ENCODE measurements at regions not wholly inside any gene's neighbourhood (a gene's known extent, or its start where the extent isn't known, plus 50 kb on each side); places are given as distances from the start of the nearest gene placed in this dataset.

GRCh38 chr22:26852176-26852575 lies 194.8 kb downstream of the MIAT start:
- H3K4me1 ChIP-seq (ENCODE audit: insufficient read depth, low read length): no peaks in the 10 kb centered on the region
- no peak overlapping the region for H3K9ac ChIP-seq (ENCODE audit: extremely low read depth, insufficient read length, low read length)
- H3K27me3 Mint-ChIP-seq (ENCODE audit: low read depth): peaks cover 37% of the 10 kb centered on the region
- no peaks in the 10 kb centered on the region for H3K23me2 ChIP-seq (ENCODE audit: insufficient read length, low read depth, low read length, poor library complexity, severe bottlenecking)
- no peaks in the 10 kb centered on the region for H3K9me3 ChIP-seq (ENCODE audit: control insufficient read depth, low read depth, low read length)
- no peak overlapping the region for H2BK5ac ChIP-seq (ENCODE audit: insufficient read length, low read length)
- no peaks in the 10 kb centered on the region for H3K36me3 Mint-ChIP-seq (ENCODE audit: insufficient read depth in 1 of 3, low read depth in 3 of 3)
- H3K4ac ChIP-seq (ENCODE audit: low read depth, low read length): no peak overlapping the region
- H4K5ac ChIP-seq (ENCODE audit: insufficient read length, low read depth, low read length): no peak overlapping the region
- no peak overlapping the region for H3K23ac ChIP-seq (ENCODE audit: insufficient read length, low read depth, low read length)
- 0 out of 2 replicates have a peak, but pooled peaks cover 2% of the 10 kb centered on the region for H3K27me3 ChIP-seq (ENCODE audit: insufficient read depth, low read length)
- H3K56ac ChIP-seq (ENCODE audit: insufficient read length, low read depth, low read length): no peak overlapping the region
- TF ChIP-seq CTCF (conservative IDR thresholded peaks at IDR 0.05): no peak
- no peak overlapping the region for H3K27ac ChIP-seq (ENCODE audit: insufficient read length, low read depth, low read length)
- H3K14ac ChIP-seq (ENCODE audit: insufficient read depth, low read length): no peak overlapping the region
- H3T11ph ChIP-seq (ENCODE audit: low read length): no peak overlapping the region
- H3K79me1 ChIP-seq (ENCODE audit: insufficient read depth, low read depth, low read length, poor library complexity, severe bottlenecking): no peaks in the 10 kb centered on the region
- H2AFZ ChIP-seq (ENCODE audit: low read length): no peak overlapping the region
- WGBS (ENCODE audit: extremely low coverage, insufficient read length, low lambda C conversion rate): no CpG with 5 or more reads among the region's 6 CpGs
- H2AK5ac ChIP-seq (ENCODE audit: insufficient read length, low read length): no peak overlapping the region
- no peak overlapping the region for H2BK20ac ChIP-seq (ENCODE audit: low read depth, low read length, poor library complexity, severe bottlenecking)
- no peak overlapping the region for H2BK15ac ChIP-seq (ENCODE audit: low read depth, low read length)
- peak; percentile 76 for DNase-seq
- H3K4me2 ChIP-seq (ENCODE audit: insufficient read depth, insufficient read length, low read length): peak overlapping the region; percentile 11
- no peak overlapping the region for H2BK120ac ChIP-seq (ENCODE audit: low read depth, low read length, poor library complexity, severe bottlenecking)
- H4K8ac ChIP-seq (replicated peaks; ENCODE audit: insufficient read length, low read depth, low read length): no peak overlapping the region
- H3K27ac Mint-ChIP-seq: no peak overlapping the region
- H3K4me3 Mint-ChIP-seq: no peak overlapping the region
- H2BK12ac ChIP-seq (ENCODE audit: insufficient read length, low read depth, low read length): no peak overlapping the region
- H3K9me3 Mint-ChIP-seq: no peaks in the 10 kb centered on the region
- no peak overlapping the region for H4K91ac ChIP-seq (ENCODE audit: insufficient read length, low read depth, low read length)
- no peaks in the 10 kb centered on the region for H4K20me1 ChIP-seq (ENCODE audit: control insufficient read depth, insufficient read depth, insufficient read length)
- H3K79me2 ChIP-seq (ENCODE audit: insufficient read depth, low read length): no peaks in the 10 kb centered on the region
- H3K4me1 Mint-ChIP-seq: peaks cover 9 to 12% of the 10 kb centered on the region in 2 experiments
- H3K18ac ChIP-seq (ENCODE audit: insufficient read length, low read depth, low read length): no peak overlapping the region
